MM.1S (cell line): ENCODE measurements at regions not wholly inside any gene's neighbourhood (a gene's known extent, or its start where the extent isn't known, plus 50 kb on each side); places are given as distances from the start of the nearest gene placed in this dataset.

ENCODE experiments used
- DNase-seq: peaks from one replicate; pipeline ENCODE4 v3.0.0-alpha.2; 2015
- H2AFZ ChIP-seq: fragments of 300-600 bp; sonication (generic); 2 replicates; pipeline ENCODE4 v1.6.0; 2016; ENCODE audit warnings: antibody characterized with exemption, low read length
- H3F3A ChIP-seq: fragments of 300-600 bp; sonication (generic); 2 replicates; pipeline ENCODE4 v1.6.1; 2016; ENCODE audit warnings: mild to moderate bottlenecking, antibody characterized with exemption, low read length, moderate library complexity, mixed read lengths; ENCODE audit not compliant: insufficient read depth
- H3K27ac ChIP-seq: fragments of 300-600 bp; sonication (generic); 2 replicates; pipeline ENCODE4 v1.5.1; 2016; ENCODE audit warnings: mild to moderate bottlenecking, low read length
- H3K27me3 ChIP-seq: fragments of 300-600 bp; sonication (generic); replicated peaks from 2 replicates; pipeline ENCODE4 v1.6.0; 2016; ENCODE audit warnings: low read length; ENCODE audit not compliant: insufficient read depth
- H3K36me3 ChIP-seq: fragments of 300-600 bp; sonication (generic); replicated peaks from 2 replicates; pipeline ENCODE4 v1.6.1; 2016; ENCODE audit warnings: mild to moderate bottlenecking, low read length, mixed read lengths; ENCODE audit not compliant: insufficient read depth
- H3K4me1 ChIP-seq: fragments of 300-600 bp; sonication (generic); 2 replicates; pipeline ENCODE4 v1.6.1; 2016; ENCODE audit warnings: low read length, mixed read lengths
- H3K4me2 ChIP-seq: fragments of 300-600 bp; sonication (generic); 2 replicates; pipeline ENCODE4 v1.6.0; 2016; ENCODE audit warnings: low read depth, low read length
- H3K4me3 ChIP-seq: fragments of 300-600 bp; sonication (generic); 2 replicates; pipeline ENCODE4 v1.5.1; 2016; ENCODE audit warnings: low read length, mixed read lengths
- H3K79me2 ChIP-seq: fragments of 300-600 bp; sonication (generic); 2 replicates; pipeline ENCODE4 v1.6.1; 2016; ENCODE audit warnings: mixed run types, low read length, mixed read lengths
- H3K9ac ChIP-seq: fragments of 300-600 bp; sonication (generic); 2 replicates; pipeline ENCODE4 v1.6.1; 2016; ENCODE audit warnings: low read length, mixed read lengths
- H3K9me2 ChIP-seq: fragments of 300-600 bp; sonication (generic); replicated peaks from 2 replicates; pipeline ENCODE4 v1.6.1; 2016; ENCODE audit warnings: mild to moderate bottlenecking, low read length, mixed read lengths; ENCODE audit not compliant: insufficient read depth
- H3K9me3 ChIP-seq: fragments of 300-600 bp; sonication (generic); replicated peaks from 2 replicates; pipeline ENCODE4 v1.6.1; 2016; ENCODE audit warnings: mild to moderate bottlenecking, low read length, mixed read lengths; ENCODE audit not compliant: insufficient read depth
- H4K20me1 ChIP-seq: fragments of 300-600 bp; sonication (generic); 2 replicates; pipeline ENCODE4 v1.6.1; 2016; ENCODE audit warnings: mild to moderate bottlenecking, low read length, moderate library complexity, mixed read lengths; ENCODE audit not compliant: insufficient read depth
- EZH2 ChIP-seq: fragments of 300-600 bp; sonication (generic); optimal IDR thresholded peaks from 2 replicates; pipeline ENCODE3; 2017; ENCODE audit warnings: low read depth, mild to moderate bottlenecking, antibody characterized with exemption, low read length, mixed read lengths
- EZH2phosphoT487 ChIP-seq: fragments of 300-600 bp; sonication (generic); IDR thresholded peaks from 2 replicates; pipeline ENCODE4 v1.6.1; 2018; ENCODE audit warnings: antibody characterized with exemption, low read length
- TF ChIP-seq, protein P1 (sequence below): fragments of 300-600 bp; sonication (generic); IDR thresholded peaks from 2 replicates; pipeline ENCODE4 v1.5.1; 2016; ENCODE audit warnings: antibody characterized with exemption, low read length, mixed read lengths

GRCh38 chr6:159601211-159601610 lies 91.8 kb downstream of the SOD2 start:
- TF ChIP-seq EZH2phosphoT487 = no peak
- TF ChIP-seq, protein P1, sequence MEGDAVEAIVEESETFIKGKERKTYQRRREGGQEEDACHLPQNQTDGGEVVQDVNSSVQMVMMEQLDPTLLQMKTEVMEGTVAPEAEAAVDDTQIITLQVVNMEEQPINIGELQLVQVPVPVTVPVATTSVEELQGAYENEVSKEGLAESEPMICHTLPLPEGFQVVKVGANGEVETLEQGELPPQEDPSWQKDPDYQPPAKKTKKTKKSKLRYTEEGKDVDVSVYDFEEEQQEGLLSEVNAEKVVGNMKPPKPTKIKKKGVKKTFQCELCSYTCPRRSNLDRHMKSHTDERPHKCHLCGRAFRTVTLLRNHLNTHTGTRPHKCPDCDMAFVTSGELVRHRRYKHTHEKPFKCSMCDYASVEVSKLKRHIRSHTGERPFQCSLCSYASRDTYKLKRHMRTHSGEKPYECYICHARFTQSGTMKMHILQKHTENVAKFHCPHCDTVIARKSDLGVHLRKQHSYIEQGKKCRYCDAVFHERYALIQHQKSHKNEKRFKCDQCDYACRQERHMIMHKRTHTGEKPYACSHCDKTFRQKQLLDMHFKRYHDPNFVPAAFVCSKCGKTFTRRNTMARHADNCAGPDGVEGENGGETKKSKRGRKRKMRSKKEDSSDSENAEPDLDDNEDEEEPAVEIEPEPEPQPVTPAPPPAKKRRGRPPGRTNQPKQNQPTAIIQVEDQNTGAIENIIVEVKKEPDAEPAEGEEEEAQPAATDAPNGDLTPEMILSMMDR = no peak
- Histone ChIP-seq H3K27ac (no peak overlapping the region), H3K9ac (no peak overlapping the region), H3K9me3 (no peaks in the 10 kb centered on the region), H4K20me1 (no peaks in the 10 kb centered on the region), H3K4me3 (no peak overlapping the region), H3K4me1 (no peaks in the 10 kb centered on the region), H3K36me3 (no peaks in the 10 kb centered on the region), H3K9me2 (no peaks in the 10 kb centered on the region), H3F3A (no peaks in the 10 kb centered on the region), H3K4me2 (no peak overlapping the region), H2AFZ (no peak overlapping the region), H3K79me2 (no peaks in the 10 kb centered on the region), H3K27me3 (no peaks in the 10 kb centered on the region)
- no peak for DNase-seq

DNA sequence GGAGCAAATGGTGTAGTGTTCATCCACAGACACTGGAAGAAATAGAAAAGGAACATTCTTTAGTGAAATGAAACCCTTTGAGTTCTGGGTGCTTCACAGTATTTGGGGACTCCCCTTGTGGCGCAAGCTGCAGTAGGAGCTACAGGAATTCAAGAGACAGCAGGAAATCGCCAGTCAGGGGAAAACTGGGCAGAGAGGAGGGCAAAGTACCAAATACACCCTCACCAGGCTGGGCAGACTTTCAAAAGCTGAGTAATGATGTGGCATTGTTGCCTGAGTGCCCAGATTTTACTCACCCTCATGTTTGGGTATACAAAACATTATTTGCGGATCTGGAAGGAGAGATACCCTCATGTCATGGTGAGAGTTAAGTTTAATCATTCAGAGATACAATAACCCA lies 97.9 kb downstream of the SOD2 start:
- DNase-seq = no peak
- Histone ChIP-seq H3K9me2 (no peaks in the 10 kb centered on the region), H3K27me3 (no peaks in the 10 kb centered on the region), H3K4me1 (no peaks in the 10 kb centered on the region), H3K9ac (no peak overlapping the region), H3F3A (no peaks in the 10 kb centered on the region), H2AFZ (no peak overlapping the region), H3K4me3 (no peak overlapping the region), H3K27ac (no peak overlapping the region), H3K79me2 (no peaks in the 10 kb centered on the region), H3K9me3 (no peaks in the 10 kb centered on the region), H4K20me1 (no peaks in the 10 kb centered on the region), H3K36me3 (no peaks in the 10 kb centered on the region), H3K4me2 (no peak overlapping the region)
- TF ChIP-seq EZH2phosphoT487 (no peak), EZH2 (no peak)
- TF ChIP-seq, protein P1 = no peak

GRCh38 chr6:159594750-159595117 lies 98.3 kb downstream of the SOD2 start:
- Histone ChIP-seq H3K9me2 (no peaks in the 10 kb centered on the region), H3K27ac (no peak overlapping the region), H3K79me2 (no peaks in the 10 kb centered on the region), H3K4me3 (no peak overlapping the region), H2AFZ (no peak overlapping the region), H3K27me3 (no peaks in the 10 kb centered on the region), H3K4me2 (no peak overlapping the region), H3K9me3 (no peaks in the 10 kb centered on the region), H3K9ac (no peak overlapping the region), H3F3A (no peaks in the 10 kb centered on the region), H3K4me1 (no peaks in the 10 kb centered on the region), H3K36me3 (no peaks in the 10 kb centered on the region), H4K20me1 (no peaks in the 10 kb centered on the region)
- DNase-seq = no peak
- TF ChIP-seq, protein P1 = no peak
- no peak for TF ChIP-seq EZH2phosphoT487
